ENCODE measurements at regions not wholly inside any gene's neighbourhood (a gene's known extent, or its start where the extent isn't known, plus 50 kb on each side); places are given as distances from the start of the nearest gene placed in this dataset.

GRCh38 chr5:93289942-93290341 is 291.1 kb downstream of the NR2F1-AS1 start:
- DNase-seq (ENCODE audit: low read depth, low spot score), result peak; percentile 9
- in situ Hi-C loops (cut with HindIII; ENCODE audit: low pct_unique_long_range_greater_than_20kb, low sequenced_read_pairs), result no loop called here

GRCh38 chr5:93285461-93285860 is 295.6 kb downstream of the NR2F1-AS1 start:
- in situ Hi-C loops (cut with HindIII; ENCODE audit: low pct_unique_long_range_greater_than_20kb, low sequenced_read_pairs), result no loop called here

DNA sequence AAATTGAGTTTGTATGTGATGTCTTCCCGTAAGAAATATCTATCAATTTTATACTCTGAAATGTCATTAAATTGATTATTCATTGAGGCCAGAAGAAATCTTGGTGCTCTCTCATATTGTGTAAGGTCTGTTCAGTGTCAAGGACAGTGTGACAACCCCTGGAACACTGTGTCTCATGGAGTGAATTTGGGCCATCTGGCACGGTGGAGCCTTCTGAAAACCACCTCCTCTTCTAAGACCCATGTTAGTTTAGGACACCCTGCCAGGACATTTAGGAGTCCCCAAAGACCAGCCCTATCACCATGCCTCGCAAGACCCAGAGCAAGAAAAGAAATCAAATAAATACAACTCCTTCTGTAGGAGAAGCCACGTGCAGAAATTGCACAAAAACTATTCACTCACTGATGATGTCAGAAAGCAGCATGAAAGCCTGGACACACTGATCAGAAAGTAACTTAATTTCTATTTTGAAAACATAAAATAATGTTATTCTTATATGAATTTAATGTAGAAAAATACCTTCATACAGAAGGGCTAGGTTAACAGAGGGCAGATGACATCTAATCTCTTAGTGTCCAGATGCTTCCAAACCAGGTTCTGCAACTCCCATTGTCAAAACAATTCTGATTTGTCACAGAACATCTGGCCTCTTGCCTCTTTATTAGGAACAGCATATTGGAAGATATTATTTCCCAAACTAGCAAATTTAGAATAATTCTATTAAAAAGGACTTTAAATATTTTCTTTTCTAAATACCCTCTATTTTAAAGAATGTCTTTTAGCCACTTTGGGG is 298.8 kb downstream of the NR2F1-AS1 start:
- no peak for DNase-seq (ENCODE audit: low read depth, low spot score)
- in situ Hi-C loops (cut with HindIII; ENCODE audit: low pct_unique_long_range_greater_than_20kb, low sequenced_read_pairs), result no loop called here

More at GRCh38 chr5:93285461-93285860, 295.6 kb downstream of the NR2F1-AS1 start:
- no peak for DNase-seq (ENCODE audit: low read depth, low spot score)

GRCh38 chr5:93280518-93280917 is 300.5 kb downstream of the NR2F1-AS1 start:
- in situ Hi-C loops (cut with HindIII; ENCODE audit: low pct_unique_long_range_greater_than_20kb, low sequenced_read_pairs), result no loop called here
- DNase-seq (ENCODE audit: low read depth, low spot score), result no peak

DNA sequence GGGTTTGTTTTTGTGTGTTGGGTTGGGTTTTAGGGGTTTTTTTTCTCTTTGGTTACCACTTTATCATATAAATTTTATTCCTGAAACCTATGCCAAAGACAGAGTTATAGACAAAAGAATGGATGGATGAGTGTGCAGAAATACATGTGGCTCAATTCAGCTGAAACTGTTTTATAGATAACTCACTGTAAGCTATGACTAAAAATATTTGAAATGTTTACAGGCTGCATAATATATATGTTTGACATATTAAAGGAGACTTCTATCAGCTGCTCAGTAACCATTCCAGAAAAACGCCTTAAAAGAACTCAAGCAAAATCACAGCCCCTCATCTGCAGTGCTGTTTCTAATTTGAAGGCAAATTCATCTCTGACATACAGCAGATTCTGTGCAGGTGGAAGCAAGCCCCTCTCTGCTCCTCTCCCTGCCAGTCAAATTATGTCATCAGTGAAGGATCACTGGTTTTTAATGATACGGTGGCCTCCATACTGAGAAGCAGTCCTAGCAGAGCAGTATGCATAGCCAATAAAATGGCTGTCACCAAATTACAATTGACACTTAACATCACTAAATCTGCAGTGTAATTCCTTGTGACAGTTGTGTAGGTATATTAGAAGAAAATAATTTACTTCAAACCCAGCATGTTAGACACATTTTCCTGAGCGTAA is 301.6 kb downstream of the NR2F1-AS1 start:
- DNase-seq (ENCODE audit: low read depth, low spot score), result no peak
- in situ Hi-C loops (cut with HindIII; ENCODE audit: low pct_unique_long_range_greater_than_20kb, low sequenced_read_pairs), result no loop called here

DNA sequence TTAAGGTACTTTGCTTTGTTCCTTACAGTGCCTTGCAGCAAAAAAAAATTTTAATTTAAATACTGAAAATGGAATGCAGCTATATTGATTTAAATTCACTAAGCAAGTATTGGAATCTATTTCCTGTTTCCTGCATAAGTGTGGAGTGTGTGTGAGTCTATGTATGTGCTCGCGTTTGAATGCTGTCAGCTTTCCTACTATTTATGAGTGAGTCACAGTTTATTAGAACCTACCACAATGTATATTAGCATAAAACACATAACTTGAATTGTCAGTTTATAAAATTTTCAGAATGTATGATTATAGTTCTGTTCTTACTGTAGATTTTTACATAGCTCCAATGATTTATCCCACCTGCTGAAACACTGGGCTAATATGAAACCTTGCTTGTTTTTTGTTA is 302.1 kb downstream of the NR2F1-AS1 start:
- in situ Hi-C loops (cut with HindIII; ENCODE audit: low pct_unique_long_range_greater_than_20kb, low sequenced_read_pairs), result no loop called here

GRCh38 chr5:93277051-93277450 is 304.0 kb downstream of the NR2F1-AS1 start:
- no peak for DNase-seq (ENCODE audit: low read depth, low spot score)
- in situ Hi-C loops (cut with HindIII; ENCODE audit: low pct_unique_long_range_greater_than_20kb, low sequenced_read_pairs), result no loop called here

More for the DNA sequence above, 302.1 kb downstream of the NR2F1-AS1 start:
- no peak for DNase-seq (ENCODE audit: low read depth, low spot score)

- DNase-seq (ENCODE audit: low read depth, low spot score), result no peak
- in situ Hi-C loops (cut with HindIII; ENCODE audit: low pct_unique_long_range_greater_than_20kb, low sequenced_read_pairs), result no loop called here
These were observed 305.6 kb downstream of the NR2F1-AS1 start for GRCh38 chr5:93275376-93275775.

- no peak for DNase-seq (ENCODE audit: low read depth, low spot score)
- in situ Hi-C loops (cut with HindIII; ENCODE audit: low pct_unique_long_range_greater_than_20kb, low sequenced_read_pairs), result no loop called here
These were observed 306.7 kb downstream of the NR2F1-AS1 start for GRCh38 chr5:93274291-93274690.

- in situ Hi-C loops (cut with HindIII; ENCODE audit: low pct_unique_long_range_greater_than_20kb, low sequenced_read_pairs), result no loop called here
- no peak for DNase-seq (ENCODE audit: low read depth, low spot score)
These were observed 307.8 kb downstream of the NR2F1-AS1 start for GRCh38 chr5:93273176-93273575.

DNA sequence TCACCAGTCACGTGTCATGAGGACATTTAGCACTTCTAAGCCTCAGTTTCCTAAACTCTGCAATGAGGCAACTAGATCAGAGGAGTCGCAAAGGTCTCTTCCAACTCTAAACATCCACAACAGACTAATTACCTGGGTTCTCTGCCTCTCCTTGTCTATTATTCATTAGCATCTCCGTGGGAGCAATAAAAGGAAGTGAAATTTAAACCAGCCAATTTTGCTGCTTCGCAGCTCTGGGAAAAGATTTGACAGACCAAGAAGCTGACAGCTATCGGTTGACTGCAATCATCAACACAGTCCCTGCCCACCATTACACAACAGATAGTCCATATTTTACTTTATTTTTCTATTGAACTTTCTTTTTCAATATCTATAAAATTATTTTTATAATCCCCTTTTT is 308.9 kb downstream of the NR2F1-AS1 start:
- in situ Hi-C loops (cut with HindIII; ENCODE audit: low pct_unique_long_range_greater_than_20kb, low sequenced_read_pairs), result no loop called here

GRCh38 chr5:93267736-93268135 is 313.3 kb downstream of the NR2F1-AS1 start:
- in situ Hi-C loops (cut with HindIII; ENCODE audit: low pct_unique_long_range_greater_than_20kb, low sequenced_read_pairs), result no loop called here
- DNase-seq (ENCODE audit: low read depth, low spot score), result no peak

More for the DNA sequence above, 308.9 kb downstream of the NR2F1-AS1 start:
- no peak for DNase-seq (ENCODE audit: low read depth, low spot score)

- in situ Hi-C loops (cut with HindIII; ENCODE audit: low pct_unique_long_range_greater_than_20kb, low sequenced_read_pairs), result no loop called here
- no peak for DNase-seq (ENCODE audit: low read depth, low spot score)
These were observed 313.7 kb downstream of the NR2F1-AS1 start for GRCh38 chr5:93267276-93267675.

DNA sequence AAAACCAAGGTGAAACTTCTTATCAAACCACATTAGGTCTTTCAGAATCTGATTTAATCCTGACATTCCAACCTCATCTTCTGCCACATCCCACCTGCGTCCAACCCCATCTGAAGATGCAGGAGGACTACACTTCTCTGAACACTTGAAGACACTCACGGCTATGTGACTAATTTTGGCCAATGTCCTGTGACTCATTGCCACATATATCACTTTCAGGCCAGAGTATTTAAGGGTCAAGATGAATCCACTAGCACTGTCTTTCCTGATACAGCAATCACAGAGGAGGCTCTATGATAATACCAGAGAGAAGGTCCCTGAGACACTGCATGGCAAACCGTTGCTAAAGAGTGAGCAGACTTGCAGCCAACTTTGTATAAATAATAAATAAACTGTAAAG is 323.4 kb downstream of the NR2F1-AS1 start:
- DNase-seq (ENCODE audit: low read depth, low spot score), result no peak

GRCh38 chr5:93255796-93256195 is 325.2 kb downstream of the NR2F1-AS1 start:
- in situ Hi-C loops (cut with HindIII; ENCODE audit: low pct_unique_long_range_greater_than_20kb, low sequenced_read_pairs), result no loop called here
- no peak for DNase-seq (ENCODE audit: low read depth, low spot score)

More for the DNA sequence above, 323.4 kb downstream of the NR2F1-AS1 start:
- in situ Hi-C loops (cut with HindIII; ENCODE audit: low pct_unique_long_range_greater_than_20kb, low sequenced_read_pairs), result no loop called here

DNA sequence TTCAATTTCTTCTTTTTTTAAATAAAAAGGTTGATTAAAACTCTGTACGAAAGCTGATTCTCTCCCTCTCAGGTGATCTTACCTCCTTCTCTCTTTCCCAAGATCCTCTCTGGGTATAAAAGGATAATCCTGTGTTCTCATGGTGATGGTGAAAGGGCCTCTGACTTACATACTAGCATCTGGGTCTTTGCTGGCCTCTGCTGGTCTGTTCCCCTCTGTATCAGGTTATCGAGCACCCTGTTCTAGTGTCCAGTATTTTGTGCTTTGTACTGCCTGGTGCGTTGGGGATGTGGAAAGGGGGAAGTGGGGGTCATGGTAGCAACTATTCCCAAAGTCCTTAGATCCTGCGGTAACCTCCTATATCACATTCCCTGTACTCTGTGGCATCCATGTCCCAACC is 328.9 kb downstream of the NR2F1-AS1 start:
- peak; percentile 61 for DNase-seq (ENCODE audit: low read depth, low spot score)
- in situ Hi-C loops (cut with HindIII; ENCODE audit: low pct_unique_long_range_greater_than_20kb, low sequenced_read_pairs), result no loop called here

DNA sequence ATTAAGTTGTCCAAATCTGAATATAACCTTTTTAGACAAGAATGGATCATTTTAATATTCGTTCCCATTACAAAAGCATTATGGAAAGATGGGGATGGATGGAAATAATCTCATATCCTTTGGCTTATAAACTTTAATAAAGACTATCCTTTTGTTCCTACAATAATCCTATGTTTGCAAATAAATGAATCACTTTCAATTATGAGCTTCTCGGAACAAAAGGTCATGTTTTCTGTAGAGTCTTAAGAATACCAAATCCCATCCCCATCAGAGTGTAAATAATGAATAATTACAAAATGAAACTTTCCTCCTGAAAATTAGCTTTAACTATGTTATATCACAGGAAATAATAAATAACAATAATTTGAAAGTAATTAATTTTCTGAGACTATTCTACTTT is 329.7 kb downstream of the NR2F1-AS1 start:
- in situ Hi-C loops (cut with HindIII; ENCODE audit: low pct_unique_long_range_greater_than_20kb, low sequenced_read_pairs), result no loop called here
- no peak for DNase-seq (ENCODE audit: low read depth, low spot score)

DNA sequence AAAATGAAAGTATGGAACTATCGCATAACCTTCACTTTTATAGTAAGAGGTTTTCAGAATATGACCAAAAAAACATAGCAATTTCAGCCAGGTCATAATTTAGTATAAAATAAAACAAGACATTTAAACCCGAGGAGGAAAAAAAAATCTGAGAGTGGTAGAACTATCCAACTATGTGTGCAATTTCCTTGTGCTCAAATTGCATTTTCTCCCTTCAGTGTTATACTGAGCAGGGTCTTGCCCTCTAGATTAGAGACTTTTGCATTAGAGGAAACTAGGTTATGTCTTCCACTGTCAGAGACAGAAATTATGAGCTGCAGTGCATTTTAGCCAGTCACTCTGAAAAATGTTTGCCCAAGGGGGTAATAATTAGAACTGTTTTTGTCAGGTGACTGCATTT is 330.6 kb downstream of the NR2F1-AS1 start:
- in situ Hi-C loops (cut with HindIII; ENCODE audit: low pct_unique_long_range_greater_than_20kb, low sequenced_read_pairs), result no loop called here
- DNase-seq (ENCODE audit: low read depth, low spot score), result no peak
